Activated T-cell treated with anti-CD3 and anti-CD28 coated beads for 1 hour (primary cell): ENCODE measurements at regions not wholly inside any gene's neighbourhood (a gene's known extent, or its start where the extent isn't known, plus 50 kb on each side); places are given as distances from the start of the nearest gene placed in this dataset.

ENCODE experiments used
- DNase-seq: peaks from one replicate; pipeline ENCODE4 v3.0.0-alpha.2; 2020; ENCODE audit warnings: low read depth

DNA sequence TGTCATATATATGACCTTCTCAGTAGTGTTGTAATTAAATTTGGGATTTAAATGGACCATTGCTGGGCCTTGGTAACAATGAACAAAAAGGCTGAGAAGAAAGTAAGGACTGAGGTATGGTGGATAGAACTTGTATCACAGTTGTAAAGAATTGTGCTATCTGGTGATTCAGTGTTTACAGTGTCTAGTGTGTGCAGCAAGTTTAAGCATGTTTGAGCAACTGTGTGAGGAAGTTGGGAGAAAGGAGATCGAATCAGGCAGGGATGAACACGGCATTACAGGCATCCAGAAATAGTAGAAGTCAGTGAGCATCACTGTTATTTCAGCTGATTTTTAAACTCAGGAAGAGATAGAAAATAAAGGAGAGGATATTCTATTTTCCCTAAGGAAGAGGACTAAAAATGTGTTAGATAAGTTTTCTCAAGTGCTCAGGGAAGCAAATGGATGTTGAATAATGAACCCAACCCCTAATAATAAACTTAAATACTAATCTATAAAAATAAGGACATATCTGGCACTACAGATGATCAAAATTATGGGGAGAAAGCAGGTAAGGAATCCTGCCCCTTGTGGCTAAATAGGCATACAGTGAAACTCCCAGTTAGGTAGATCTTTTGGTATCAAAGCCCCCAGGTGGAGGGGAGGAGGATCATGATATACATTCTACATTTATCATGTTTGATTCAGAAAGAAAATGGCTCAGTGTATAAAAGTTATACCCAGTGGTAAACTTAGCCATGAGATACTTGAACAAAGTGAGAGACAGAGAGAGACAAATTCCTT, 361.0 kb upstream of the ANO3 start:
- DNase-seq = no peak

DNA sequence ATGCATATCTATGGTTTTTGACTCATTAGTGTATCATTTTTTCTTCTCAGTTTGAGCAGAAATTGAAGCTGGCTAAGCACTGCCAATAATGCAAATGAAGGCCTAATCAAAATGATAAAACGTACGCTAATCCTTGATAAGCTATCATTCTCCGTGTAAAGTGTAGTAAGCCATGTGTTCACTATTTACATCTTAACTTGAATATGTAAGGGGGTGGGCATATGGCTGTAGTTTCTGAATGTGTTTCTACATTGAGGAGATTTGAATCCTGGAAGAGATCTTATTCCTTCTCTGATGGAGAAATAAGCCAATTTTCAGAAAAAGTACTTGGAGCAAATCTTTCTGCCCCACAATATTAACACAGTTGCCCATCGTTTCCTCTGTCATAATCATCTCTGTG, 351.8 kb upstream of the ANO3 start:
- DNase-seq = no peak

DNA sequence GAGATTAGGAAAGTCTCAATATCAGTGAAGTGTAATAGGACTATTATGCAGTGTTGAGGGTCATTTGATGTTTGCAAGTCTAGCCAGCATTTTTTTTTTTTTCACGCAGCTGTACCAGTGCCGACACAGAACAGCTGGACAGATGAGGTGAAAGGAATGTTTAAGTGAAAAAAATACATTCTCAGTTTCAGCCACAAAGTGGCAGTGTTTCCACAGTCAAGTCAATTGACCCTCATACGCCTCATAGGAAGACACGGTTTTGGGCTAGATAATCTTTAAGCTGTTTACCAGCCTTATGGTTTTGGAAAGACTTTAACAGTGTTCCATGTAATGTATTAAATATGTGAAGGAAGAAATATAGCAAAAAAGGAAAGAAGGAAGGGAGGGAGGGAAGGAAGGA, 349.9 kb upstream of the ANO3 start:
- no peak for DNase-seq

DNA sequence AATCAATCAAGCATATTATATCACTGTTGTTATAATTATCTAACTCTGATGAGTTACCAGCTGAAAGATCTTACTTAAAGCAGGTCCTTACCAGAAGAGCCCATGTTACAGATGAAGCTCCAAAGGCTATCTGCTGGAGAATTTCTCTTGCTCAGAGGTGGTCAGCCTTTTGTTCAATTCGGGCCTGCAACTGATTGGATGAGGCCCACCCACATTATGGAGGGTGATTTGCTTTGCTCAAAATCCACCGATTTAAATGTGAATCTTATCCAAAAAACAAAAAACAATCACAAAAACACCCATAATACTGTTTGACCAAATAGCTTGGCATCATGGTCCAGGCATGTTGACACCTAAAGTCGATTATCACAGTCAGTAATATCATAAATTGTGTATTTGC, 348.6 kb upstream of the ANO3 start:
- no peak for DNase-seq

DNA sequence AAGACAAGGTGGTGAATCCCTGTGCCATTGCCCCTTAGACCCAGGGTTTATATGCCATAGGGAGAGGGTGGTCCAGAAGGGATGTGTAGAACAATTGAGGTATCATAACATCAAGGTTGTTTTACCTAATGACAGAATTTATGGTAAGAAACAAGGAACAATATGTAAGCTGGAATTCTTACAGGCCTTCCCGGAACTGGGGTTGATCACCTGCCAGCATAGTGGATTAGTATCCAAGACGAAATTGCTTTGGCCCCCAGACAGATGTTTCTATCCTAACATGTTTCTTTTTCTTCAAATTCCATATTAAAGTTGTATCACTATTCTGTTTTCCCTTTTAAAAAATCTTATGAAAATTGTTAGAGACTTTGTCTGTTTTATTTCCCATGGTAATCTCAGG, 343.8 kb upstream of the ANO3 start:
- DNase-seq = no peak

DNA sequence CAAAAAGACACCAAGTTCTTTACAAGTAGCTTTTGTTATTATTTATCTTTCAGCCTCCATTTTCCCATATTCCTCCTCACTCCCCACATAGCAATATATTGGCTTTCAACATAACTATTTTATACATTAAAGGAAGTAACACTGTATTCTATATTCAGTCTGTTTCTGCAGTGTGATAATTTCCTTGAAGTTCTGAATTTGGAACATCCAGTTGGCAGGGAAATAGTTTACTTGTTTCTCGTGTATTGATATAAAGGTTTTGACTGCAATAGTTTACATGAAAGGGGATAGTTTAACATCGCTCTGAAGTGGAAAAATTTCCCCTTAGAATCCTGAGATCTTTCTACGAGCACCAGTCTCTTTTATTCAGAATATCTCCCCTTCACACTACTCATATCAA, 341.5 kb upstream of the ANO3 start:
- no peak for DNase-seq

DNA sequence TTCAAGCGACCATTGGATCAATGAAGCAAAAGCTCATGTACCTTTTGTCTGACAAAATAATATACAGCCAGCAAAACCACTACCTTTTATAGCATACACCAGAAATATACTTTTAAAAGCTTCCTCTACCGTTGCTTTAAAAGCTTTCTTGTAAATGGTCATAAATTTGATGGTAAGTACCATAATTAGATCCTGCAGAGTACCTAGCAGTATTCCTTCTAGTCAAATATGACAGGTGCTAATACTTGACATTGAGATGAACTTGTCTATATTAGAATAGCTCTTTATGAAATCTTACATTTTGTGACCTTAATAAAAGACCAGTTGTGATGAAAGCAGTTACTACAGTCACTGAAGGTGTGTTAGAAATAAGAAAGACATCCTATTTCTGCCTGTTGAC, 340.5 kb upstream of the ANO3 start:
- DNase-seq = no peak

DNA sequence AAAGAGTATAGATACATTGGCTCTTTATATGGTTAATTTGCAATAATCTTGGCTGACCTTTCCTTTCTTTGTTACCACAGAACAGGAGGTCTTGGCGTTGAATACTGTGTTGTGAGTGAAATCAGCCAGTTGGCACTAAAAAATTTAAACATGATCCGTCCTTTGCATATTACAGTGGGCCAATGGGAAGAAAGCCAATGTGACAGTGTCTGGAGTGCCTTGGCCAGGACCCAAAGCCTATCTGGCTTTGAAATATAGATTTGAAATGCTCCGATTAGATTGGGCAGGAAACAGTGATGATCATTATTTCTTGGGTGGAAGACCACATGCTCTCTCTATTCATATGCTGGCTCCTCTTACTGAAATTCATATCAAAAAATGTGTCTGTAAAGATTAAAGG, 339.6 kb upstream of the ANO3 start:
- DNase-seq = no peak

DNA sequence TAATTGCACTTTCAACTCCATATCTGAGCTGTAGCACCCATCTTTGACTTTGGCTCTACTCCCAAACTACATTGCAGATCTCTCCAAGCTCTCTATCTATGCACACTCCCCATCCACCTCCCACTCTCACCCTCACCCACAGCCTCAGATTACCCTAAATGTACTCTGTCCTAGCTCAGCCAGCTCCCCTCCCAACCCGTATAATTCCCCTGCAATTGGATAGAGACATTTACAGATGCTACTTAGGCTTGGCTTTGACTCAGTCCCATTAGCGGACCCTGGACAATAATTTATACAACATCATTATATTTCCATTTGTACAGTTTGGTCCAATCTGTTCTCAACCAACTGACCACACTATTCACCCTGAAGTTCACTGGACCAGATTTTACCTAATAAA, 338.9 kb upstream of the ANO3 start:
- DNase-seq = no peak

DNA sequence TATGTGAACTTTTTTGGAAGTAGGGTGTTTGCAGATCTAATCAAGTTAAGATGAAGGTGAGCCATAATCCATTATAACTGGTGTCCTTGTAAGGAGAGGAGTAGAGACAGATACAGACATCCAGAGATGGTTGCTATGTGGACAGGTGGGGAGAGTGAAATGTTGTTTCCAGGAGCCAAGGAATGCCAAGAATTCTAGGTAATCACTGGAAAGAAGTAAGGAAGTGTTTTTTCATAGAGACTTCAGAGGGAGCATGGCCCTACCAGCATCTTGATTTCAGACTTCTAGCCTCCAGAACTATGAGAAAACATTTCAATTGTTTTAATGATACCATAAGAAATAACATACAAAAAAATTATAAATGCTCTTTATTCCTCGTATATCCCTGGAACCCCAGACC, 320.5 kb upstream of the ANO3 start:
- no peak for DNase-seq

DNA sequence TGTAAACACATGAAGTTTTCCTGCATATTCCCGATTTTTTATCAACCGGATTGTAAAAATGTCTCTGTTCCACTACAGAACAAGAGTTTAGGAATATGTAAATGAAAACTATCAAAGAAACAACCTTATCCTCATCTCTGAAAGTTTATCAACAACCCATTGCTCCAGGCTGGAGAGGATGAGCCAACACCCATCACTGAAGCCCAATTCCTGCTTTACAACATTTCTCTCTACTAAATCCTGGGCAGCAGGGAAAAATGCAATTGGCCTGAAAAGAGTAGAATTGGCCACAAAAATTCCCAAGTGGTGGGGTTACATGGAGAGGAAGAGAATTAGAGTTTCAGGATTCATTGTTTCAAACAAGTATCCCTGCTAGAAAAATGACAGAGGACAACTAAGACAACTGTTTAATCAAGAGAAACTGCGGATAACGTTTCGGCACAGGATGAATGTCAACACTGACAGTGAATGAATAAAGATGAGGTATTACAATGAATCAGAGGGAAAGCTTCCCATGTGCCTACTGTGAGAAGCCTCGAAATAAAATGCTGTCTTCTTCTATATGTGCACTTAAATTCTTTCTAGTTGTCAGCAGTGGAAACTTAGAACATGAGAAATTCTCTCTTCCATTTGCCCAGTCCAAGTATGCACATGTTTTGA, 317.3 kb upstream of the ANO3 start:
- DNase-seq = no peak

DNA sequence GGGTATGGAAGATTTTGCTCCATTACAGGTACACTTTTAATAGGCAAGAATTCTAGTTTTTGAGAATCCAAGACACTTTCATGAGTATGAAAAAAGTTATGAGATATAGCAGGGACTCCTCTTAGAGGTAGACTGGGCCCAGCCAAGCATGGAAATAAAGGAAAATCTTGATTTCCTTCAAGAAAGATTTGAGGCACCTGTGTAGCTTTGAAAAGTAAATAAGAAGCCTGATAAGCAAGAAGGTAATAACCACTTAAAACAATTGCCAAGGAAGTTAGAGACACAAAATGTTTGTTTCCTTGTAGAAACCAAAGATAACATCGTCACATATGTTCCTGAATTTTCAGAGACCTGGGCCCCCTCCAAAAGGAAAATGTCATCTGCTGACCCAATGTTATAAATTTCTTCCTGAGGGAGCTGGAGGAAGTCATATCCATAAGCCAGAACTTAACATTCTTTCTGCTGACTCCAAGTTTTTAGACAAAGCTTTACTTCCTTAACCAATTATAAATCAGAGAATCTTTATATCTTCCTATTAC, 314.5 kb upstream of the ANO3 start:
- DNase-seq = no peak

DNA sequence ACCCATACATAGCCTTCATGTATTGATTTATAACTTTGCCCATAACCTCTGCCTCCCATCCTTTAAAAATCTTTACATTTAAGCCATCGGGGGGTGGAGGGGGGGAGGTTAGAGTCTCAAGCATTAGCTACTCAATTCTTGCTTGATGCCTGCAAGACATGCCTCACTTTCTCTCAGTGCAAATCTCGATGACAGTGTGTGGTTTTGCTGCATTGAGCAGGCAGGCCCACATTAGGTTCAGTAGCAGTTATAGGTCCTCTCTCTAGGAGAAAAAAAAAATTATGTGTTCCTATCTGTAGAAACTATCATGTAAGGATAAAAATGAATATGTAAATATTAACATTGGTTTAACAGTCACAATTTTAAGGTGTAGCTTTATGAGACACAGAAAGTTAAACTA, 314.0 kb upstream of the ANO3 start:
- DNase-seq = no peak

DNA sequence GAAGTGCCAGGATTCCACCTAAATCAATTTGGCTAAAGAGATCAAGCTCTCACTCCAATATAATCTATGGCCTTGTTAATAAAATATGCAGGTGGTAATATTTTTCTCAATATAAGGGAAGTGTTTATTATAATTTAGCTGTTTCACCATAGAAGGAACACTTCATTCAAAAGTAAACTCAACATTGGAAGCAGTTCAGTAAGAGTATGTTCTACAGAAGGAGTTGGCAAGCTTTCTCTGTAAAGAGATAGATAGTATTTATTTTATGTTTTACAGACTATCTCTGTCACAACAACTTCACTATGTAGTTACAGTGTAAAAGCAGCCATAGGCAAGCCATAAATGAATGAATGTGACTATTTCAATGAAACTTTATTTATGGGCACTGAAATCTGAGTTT, 313.6 kb upstream of the ANO3 start:
- DNase-seq = no peak

DNA sequence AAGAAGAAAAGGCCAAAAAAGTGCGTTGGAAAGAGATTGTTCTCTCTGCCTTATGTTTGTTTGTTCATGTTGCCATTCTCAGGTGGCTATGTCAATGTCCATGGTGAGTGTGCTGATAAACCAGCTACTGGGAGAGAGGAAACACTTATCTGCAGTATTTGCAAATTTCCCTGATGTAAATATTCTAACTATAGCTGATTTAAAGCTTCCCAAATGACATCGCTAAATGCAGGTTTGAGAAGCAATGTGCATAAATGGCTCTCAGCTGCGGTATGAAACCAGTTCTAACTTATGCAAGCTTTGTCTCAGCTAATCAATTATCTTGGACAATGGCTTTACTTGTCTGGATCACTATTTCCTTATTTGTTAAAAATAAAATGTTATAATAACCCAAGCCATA, 312.5 kb upstream of the ANO3 start:
- DNase-seq = no peak

DNA sequence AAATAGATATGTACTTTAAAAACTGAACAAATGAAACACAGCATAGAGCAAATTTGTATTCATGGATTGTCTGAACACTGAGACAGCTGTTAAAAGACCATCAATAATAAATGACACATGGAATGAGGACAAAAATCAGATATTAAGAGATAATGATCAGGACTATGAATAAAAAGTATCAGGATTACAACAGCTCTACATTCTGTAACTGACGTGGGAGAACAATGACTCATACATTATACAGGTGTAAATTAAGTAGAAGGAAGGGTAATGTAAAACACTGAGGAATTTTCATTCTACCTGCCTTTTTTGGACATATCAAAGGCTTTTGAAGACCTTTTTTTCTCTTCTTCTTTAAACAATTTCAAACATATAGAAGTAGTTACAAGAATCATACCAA, 310.9 kb upstream of the ANO3 start:
- no peak for DNase-seq

DNA sequence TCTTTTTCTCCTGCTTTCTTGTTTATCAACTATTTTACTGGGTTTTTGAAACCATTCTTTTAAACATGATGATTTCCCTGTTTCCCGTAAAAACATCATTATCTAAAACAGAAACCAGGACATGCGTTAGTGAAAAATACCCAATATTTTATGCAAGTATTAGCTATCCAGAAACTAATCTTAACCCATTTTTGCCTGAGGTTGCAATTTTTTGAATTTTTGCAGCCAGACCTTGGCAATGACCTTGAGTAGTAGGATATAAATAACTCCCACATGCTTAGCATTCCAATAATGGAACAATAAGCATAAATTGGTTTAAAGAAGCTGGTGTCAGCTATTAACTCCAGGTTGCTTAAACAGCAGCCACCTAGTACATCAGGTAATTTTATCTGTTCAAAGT, 308.9 kb upstream of the ANO3 start:
- DNase-seq = no peak

DNA sequence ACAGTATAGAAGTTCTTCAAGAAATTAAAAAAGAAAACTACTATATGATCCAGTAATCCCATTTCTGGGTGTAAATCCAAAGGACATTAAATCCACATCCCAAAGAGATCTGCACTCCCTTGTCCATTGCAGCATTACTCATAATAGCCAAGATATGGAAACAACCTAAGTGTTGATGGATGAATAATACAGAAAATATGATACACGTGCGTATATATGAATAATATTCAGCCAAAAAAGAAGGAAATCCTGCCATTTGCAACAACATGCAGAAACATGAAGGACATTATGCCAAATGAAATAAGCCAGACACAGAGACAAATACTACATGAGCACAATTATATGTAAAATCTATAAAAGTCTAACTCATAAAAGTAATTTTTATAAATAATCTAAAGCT, 306.3 kb upstream of the ANO3 start:
- no peak for DNase-seq

DNA sequence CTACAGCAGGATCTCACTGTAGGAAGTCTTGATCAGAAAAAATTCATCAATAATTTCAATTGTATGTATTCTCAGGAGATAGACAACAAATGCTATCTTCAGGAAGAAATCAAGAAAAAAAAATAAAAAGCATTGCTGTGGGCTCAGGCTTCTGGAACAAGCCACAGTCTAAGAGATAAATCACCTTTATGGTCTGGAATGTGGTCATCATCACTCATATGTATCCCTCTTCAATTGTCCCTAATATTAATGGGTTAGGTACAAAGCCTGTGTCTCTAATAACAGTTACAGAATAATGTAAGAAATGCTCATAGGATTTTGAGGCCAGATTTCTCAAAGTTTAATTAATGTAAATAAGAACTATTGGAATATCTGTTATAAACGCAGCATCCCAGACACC, 305.9 kb upstream of the ANO3 start:
- no peak for DNase-seq

DNA sequence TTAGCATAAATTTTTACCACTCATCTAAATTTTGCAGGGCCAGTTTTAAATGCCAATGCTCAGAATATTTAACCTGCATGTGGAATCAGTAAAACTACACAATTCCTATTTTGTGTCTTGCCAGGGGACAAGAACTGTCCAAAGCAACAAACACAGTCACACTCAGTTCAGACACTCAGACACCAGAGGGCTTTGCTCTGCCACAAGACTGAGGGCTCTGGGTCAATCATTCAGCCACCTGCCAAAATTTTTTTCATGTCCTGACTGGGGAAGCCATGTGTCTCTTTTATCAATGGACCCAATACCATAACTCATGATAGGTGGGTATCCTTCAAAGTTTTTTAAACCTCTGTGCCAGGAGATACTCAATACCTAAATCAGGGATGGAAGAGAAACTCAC, 304.0 kb upstream of the ANO3 start:
- DNase-seq = no peak

DNA sequence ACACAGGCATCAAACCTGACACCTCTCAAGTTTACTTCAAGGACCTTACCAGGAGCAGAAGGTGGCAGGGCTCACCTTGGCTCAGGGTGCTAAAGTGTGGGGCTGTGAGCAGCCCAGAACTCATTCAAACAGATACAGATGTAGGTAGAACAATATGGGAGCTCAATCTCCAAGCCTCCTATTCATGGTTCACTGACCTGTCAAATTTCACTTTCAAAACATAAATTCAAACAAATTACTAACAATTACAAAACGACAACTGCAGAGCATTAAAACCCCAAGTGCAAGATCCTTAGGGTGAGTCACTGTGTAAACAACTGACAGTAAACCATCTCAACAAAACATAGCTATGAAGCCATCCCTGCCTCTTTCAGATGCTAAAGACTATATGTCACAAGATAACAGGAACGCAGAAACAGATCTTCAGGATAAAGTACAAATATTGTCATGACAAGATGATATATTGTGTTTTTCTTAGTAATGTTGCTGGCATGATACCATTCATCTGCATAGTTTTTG, 303.5 kb upstream of the ANO3 start:
- no peak for DNase-seq

DNA sequence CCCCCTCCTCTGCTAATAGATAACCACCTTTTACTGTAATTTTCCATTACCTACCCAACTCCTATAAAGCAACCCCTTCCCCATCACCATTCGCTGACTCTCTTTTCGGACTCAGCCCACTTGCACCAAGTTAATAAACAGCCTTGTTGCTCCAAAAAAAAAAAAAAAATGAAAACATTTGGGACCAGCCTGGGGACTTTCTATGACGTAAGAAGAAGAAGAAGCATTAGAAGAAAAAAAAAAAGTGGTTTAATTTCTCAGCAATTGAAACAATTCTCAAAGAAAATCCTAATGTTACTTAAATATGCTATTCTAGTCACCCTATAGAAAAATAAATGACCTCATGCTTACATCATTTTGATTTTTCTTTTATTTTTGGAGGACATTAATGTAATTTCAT, 301.5 kb upstream of the ANO3 start:
- DNase-seq = no peak

DNA sequence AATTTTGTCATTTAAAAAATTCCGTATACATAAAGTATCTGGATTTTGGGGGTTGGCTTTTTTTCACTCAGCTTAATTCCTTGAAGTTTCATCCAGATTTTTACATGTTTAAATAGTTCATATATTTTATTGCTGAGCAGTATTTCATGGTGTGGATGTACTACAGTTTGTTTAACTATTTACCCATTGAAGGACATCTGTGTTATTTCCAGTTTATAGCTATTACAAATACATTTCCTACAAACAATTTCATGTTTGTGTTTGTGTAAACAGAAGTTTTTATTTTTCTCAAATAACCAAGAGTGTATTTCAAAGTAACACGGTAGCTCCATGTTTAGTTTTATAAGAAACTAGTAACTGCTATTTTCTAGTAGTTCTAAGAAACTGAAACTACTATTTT, 299.7 kb upstream of the ANO3 start:
- DNase-seq = no peak

DNA sequence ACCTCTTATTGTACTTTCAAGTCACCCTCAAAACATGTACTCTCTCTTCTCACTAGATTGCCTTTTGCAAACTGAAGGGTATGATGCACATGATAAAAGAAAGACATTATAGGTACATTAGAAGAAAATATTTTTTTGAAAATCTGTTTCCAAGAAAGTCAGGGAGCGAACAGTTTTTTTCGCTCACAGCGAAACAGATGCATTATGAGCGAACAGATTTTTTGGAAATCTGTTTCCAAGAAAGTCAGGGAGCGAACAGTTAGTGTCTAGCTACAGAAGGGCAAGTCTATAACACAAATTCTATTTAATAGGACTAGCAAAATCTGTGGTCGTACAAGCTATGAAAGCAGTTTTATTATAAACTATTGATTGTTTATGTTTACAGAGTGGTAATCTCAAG, 296.2 kb upstream of the ANO3 start:
- DNase-seq = no peak
